MCF 10A (cell line): ENCODE measurements at regions not wholly inside any gene's neighbourhood (a gene's known extent, or its start where the extent isn't known, plus 50 kb on each side); places are given as distances from the start of the nearest gene placed in this dataset.

Source experiments
- BruUV-seq: library from RNA; stranded (reverse); fragments of 400-500 nt; replicated peaks from 2 replicates; lab custom pipeline; 2021; lab: Mats Ljungman, UMichigan
- CTCF ChIA-PET: fragments of 300-600 bp; sonication (Branson Sonifier 250); formaldehyde crosslinking; extraction: SDS; loops from one replicate; lab custom pipeline; 2021; ENCODE audit warnings: antibody characterized with exemption, inconsistent platforms; lab: Yijun Ruan, JAX
- POLR2A ChIA-PET: fragments of 300-600, 350-650 bp; sonication (Branson Sonifier 250); formaldehyde crosslinking; extraction: SDS; loops from one replicate; lab custom pipeline; 2020; ENCODE audit warnings: antibody characterized with exemption, inconsistent platforms; lab: Yijun Ruan, JAX
- DNase-seq: peaks from one replicate; pipeline ENCODE4 v3.0.0-alpha.2; 2018; ENCODE audit not compliant: unreplicated experiment
- H3K27ac Mint-ChIP-seq: one replicate; pipeline ENCODE4 v1.8.0; 2022; ENCODE audit warnings: mild to moderate bottlenecking, low read depth, mixed read lengths; ENCODE audit not compliant: unreplicated experiment
- H3K27me3 Mint-ChIP-seq: one replicate; pipeline ENCODE4 v1.8.0; 2022; ENCODE audit warnings: mixed read lengths; ENCODE audit not compliant: insufficient read depth, unreplicated experiment
- H3K36me3 Mint-ChIP-seq: one replicate; pipeline ENCODE4 v1.8.0; 2022; ENCODE audit warnings: mild to moderate bottlenecking, moderate library complexity, mixed read lengths; ENCODE audit not compliant: insufficient read depth, unreplicated experiment
- H3K4me1 Mint-ChIP-seq: one replicate; pipeline ENCODE4 v1.8.0; 2022; ENCODE audit warnings: mixed read lengths; ENCODE audit not compliant: insufficient read depth, unreplicated experiment
- H3K4me3 Mint-ChIP-seq: one replicate; pipeline ENCODE4 v1.8.0; 2022; ENCODE audit warnings: mild to moderate bottlenecking, moderate library complexity, mixed read lengths; ENCODE audit not compliant: unreplicated experiment
- H3K9me3 Mint-ChIP-seq: one replicate; pipeline ENCODE4 v1.8.0; 2022; ENCODE audit warnings: mixed read lengths; ENCODE audit not compliant: unreplicated experiment
- intact Hi-C: fragments of 100-400 bp; cut with micrococcal nuclease; formaldehyde crosslinking; loops from 2 replicates; pipeline ENCODE4 v1.14.1; 2022
- TF ChIP-seq, protein P1 (sequence below): fragments of 200-600 bp; IDR thresholded peaks from one replicate; pipeline ENCODE4 v1.8.0; 2022; ENCODE audit warnings: antibody characterized with exemption, mild to moderate bottlenecking; ENCODE audit not compliant: unreplicated experiment

GRCh38 chr9:134551176-134551575 lies 90.4 kb upstream of the COL5A1 start:
- BruUV-seq = no TSS peak

DNA sequence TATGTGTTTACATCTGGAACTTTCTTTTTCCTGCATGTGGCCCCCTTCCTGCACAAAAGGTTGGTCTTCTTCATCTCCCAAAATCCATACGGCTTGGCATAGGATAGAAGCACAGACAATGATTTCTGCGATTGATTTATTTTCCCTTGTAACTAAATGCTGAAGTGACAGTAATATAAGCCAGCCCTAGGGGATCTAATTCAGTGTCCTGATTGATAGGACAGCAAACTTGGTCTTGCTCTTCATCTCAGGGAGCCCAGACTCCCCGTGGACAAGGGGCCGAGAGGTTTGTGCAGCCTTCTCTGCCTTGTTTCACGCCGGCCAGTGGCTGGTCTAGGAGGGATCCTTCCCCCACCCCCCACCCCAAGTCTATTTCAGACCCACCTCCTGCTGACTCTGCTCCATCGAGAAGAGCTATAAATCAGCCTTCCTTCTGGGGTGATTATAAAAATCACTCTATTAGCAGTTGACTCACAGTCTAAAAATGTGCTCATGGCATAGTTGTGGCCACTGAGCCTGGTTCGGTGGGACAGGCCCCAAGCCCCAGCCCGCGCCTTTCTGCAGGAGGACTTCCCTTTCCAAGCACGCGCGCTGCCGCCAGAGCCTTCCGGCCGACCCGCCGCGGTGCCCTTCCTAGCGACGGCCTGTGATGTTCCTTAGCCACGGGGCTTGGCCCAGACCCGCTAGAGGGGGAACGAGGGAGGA lies 89.8 kb upstream of the COL5A1 start:
- intact Hi-C loops = no loop called here
- CTCF ChIA-PET = no interaction called here
- Mint-ChIP-seq H3K4me1 (peaks cover 9% of the 10 kb centered on the region), H3K9me3 (no peaks in the 10 kb centered on the region), H3K4me3 (no peak overlapping the region), H3K36me3 (no peaks in the 10 kb centered on the region), H3K27ac (peak overlapping the region; percentile 35), H3K27me3 (peaks cover under 1% of the 10 kb centered on the region)
- TF ChIP-seq, protein P1, sequence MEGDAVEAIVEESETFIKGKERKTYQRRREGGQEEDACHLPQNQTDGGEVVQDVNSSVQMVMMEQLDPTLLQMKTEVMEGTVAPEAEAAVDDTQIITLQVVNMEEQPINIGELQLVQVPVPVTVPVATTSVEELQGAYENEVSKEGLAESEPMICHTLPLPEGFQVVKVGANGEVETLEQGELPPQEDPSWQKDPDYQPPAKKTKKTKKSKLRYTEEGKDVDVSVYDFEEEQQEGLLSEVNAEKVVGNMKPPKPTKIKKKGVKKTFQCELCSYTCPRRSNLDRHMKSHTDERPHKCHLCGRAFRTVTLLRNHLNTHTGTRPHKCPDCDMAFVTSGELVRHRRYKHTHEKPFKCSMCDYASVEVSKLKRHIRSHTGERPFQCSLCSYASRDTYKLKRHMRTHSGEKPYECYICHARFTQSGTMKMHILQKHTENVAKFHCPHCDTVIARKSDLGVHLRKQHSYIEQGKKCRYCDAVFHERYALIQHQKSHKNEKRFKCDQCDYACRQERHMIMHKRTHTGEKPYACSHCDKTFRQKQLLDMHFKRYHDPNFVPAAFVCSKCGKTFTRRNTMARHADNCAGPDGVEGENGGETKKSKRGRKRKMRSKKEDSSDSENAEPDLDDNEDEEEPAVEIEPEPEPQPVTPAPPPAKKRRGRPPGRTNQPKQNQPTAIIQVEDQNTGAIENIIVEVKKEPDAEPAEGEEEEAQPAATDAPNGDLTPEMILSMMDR = no peak
- peak; percentile 58 for DNase-seq
- POLR2A ChIA-PET = interaction anchor here (0.6 kb wide), 1 partner anchor 67 kb away, joined by 5 read pairs; no protein-coding TSS in a partner anchor
- no TSS peak for BruUV-seq

More at GRCh38 chr9:134551176-134551575, 90.4 kb upstream of the COL5A1 start:
- TF ChIP-seq, protein P1 = no peak
- DNase-seq = no peak
- Mint-ChIP-seq H3K4me1 (peaks cover 9% of the 10 kb centered on the region), H3K27me3 (no peaks in the 10 kb centered on the region), H3K36me3 (no peaks in the 10 kb centered on the region), H3K27ac (no peak overlapping the region), H3K9me3 (no peaks in the 10 kb centered on the region), H3K4me3 (no peak overlapping the region)
- CTCF ChIA-PET = no interaction called here
- POLR2A ChIA-PET = interaction anchor here (0.6 kb wide), 1 partner anchor 66 kb away, joined by 5 read pairs; no protein-coding TSS in a partner anchor
- intact Hi-C loops = no loop called here

DNA sequence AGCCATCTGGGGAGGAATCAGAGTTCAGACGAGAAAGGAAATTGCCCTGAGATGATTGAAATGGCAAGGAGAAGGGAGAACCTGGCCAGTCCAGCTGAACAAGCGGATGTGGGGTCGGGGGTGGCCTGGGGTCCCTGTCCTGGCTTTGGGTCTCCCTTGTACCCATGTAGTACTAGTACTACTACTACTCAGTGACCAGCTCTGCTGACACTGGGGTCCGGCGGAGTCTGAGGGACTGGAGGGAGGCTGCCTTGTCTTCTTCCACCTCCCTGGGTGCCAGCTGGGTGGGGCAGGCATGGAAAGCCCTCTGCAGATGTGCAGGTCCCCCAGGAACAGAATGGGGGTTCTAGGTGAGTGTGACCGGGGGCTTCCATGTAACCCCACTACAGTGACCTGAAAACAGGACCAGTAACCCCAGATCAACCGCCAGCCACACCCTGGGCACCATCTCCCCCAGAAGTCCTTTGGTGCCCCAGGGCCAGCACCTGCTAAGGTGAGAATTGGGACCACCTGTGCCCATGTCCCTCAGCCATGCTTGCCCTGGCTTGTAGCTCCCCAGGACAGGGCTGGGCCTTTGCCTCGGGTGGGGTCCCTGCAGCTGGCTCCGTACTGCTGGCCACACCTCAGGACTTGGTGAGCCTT lies 89.1 kb upstream of the COL5A1 start:
- no peaks in the 10 kb centered on the region for H3K9me3 Mint-ChIP-seq
- peaks cover 9% of the 10 kb centered on the region for H3K4me1 Mint-ChIP-seq
- CTCF ChIA-PET = interaction anchor here (0.6 kb wide), 1 partner anchor 75 kb away, joined by 3 read pairs; no protein-coding TSS in a partner anchor
- no TSS peak for BruUV-seq
- no peak for DNase-seq
- TF ChIP-seq, protein P1 = no peak
- POLR2A ChIA-PET = no interaction called here
- intact Hi-C loops = no loop called here
- peak overlapping the region; percentile 35 for H3K27ac Mint-ChIP-seq
- H3K4me3 Mint-ChIP-seq = no peak overlapping the region
- H3K27me3 Mint-ChIP-seq = peaks cover 8% of the 10 kb centered on the region
- peaks cover 6% of the 10 kb centered on the region for H3K36me3 Mint-ChIP-seq

- ChIA-PET CTCF (interaction anchor here (0.6 kb wide), 1 partner anchor 74 kb away, joined by 3 read pairs; no protein-coding TSS in a partner anchor), POLR2A (no interaction called here)
- H3K36me3 Mint-ChIP-seq = peaks cover 6% of the 10 kb centered on the region
- no TSS peak for BruUV-seq
- peaks cover 9% of the 10 kb centered on the region for H3K4me1 Mint-ChIP-seq
- TF ChIP-seq, protein P1 = no peak
- intact Hi-C loops = no loop called here
- H3K9me3 Mint-ChIP-seq = no peaks in the 10 kb centered on the region
- no peak for DNase-seq
- H3K27me3 Mint-ChIP-seq = peaks cover 11% of the 10 kb centered on the region
- no peak overlapping the region for H3K4me3 Mint-ChIP-seq
- H3K27ac Mint-ChIP-seq = no peak overlapping the region
Measured at GRCh38 chr9:134553061-134553891, 88.3 kb upstream of the COL5A1 start.
